Panc1 (cell line): ENCODE measurements at regions not wholly inside any gene's neighbourhood (a gene's known extent, or its start where the extent isn't known, plus 50 kb on each side); places are given as distances from the start of the nearest gene placed in this dataset.

Experiments
- ATAC-seq: fragments of 200-7000 bp; cut with Tn5 transposase; 2 replicates; pipeline ENCODE4 v1.9.1; 2020; ENCODE audit warnings: mild to moderate bottlenecking, moderate library complexity
- BruUV-seq: library from RNA; stranded (reverse); fragments of 400-500 nt; replicated peaks from 2 replicates; lab custom pipeline; 2021; lab: Mats Ljungman, UMichigan
- CTCF ChIA-PET: fragments of 300-600 bp; sonication (Branson Sonifier 250); formaldehyde crosslinking; loops from one replicate; lab custom pipeline; 2022; ENCODE audit warnings: antibody characterized with exemption; lab: Charles Lee
- POLR2A ChIA-PET: fragments of 300-600 bp; sonication (Branson Sonifier 250); formaldehyde crosslinking; loops from one replicate; lab custom pipeline; 2022; ENCODE audit warnings: antibody characterized with exemption; lab: Charles Lee
- DNase-seq: peaks from one replicate; pipeline ENCODE4 v3.0.0-alpha.2; 2010; ENCODE audit warnings: low read depth, low spot score
- H3K27ac ChIP-seq: 2 replicates; pipeline ENCODE4 v1.5.1; 2011; ENCODE audit warnings: mild to moderate bottlenecking, low read length, inconsistent platforms
- H3K27me3 ChIP-seq: fragments of 200-500 bp; sonication (Bioruptor generic); 2 replicates; pipeline ENCODE4 v1.6.0; 2014; ENCODE audit warnings: low read length, inconsistent platforms; ENCODE audit not compliant: control insufficient read depth, insufficient read depth
- H3K36me3 ChIP-seq: fragments of 200-500 bp; sonication (Bioruptor generic); 2 replicates; pipeline ENCODE4 v1.5.1; 2014; ENCODE audit warnings: inconsistent platforms, mild to moderate bottlenecking, low read length, moderate library complexity; ENCODE audit not compliant: control insufficient read depth, insufficient read depth
- H3K4me1 ChIP-seq: 2 replicates; pipeline ENCODE4 v1.5.1; 2011; ENCODE audit warnings: inconsistent platforms, mild to moderate bottlenecking, low read length, moderate library complexity; ENCODE audit not compliant: control insufficient read depth, insufficient read depth
- H3K4me3 ChIP-seq, 2 experiments: 2 replicates each; pipeline ENCODE4 v1.5.1; 2011 to 2012; ENCODE audit warnings: low read depth in 2 of 2, low read length in 2 of 2, mild to moderate bottlenecking in 2 of 2, inconsistent platforms in 1 of 2, moderate library complexity in 1 of 2
- H3K9me3 ChIP-seq: fragments of 200-500 bp; sonication (Bioruptor generic); 2 replicates; pipeline ENCODE4 v1.5.1; 2014; ENCODE audit warnings: low read depth, mild to moderate bottlenecking, inconsistent platforms, low read length, moderate library complexity; ENCODE audit not compliant: control insufficient read depth, insufficient read depth
- POLR2AphosphoS5 ChIP-seq: IDR thresholded peaks from 2 replicates; pipeline ENCODE4 v1.6.1; 2012; ENCODE audit warnings: mild to moderate bottlenecking, low read depth, low read length, moderate library complexity
- REST ChIP-seq, 2 experiments: IDR thresholded peaks; 2 replicates each; pipeline ENCODE4 v1.6.1; 2011 to 2012; ENCODE audit warnings: low read depth in 2 of 2, control low read depth in 1 of 2, low read length in 1 of 2, mild to moderate bottlenecking in 1 of 2, moderate library complexity in 1 of 2; ENCODE audit not compliant: insufficient read depth in 1 of 2
- SIN3A ChIP-seq: IDR thresholded peaks from 2 replicates; pipeline ENCODE4 v1.6.1; 2012; ENCODE audit warnings: low read depth, mild to moderate bottlenecking, low read length, moderate library complexity, borderline replicate concordance; ENCODE audit not compliant: insufficient read depth
- TCF7L2 ChIP-seq: IDR thresholded peaks from 2 replicates; pipeline ENCODE4 v1.6.1; 2011; ENCODE audit warnings: mild to moderate bottlenecking, low read depth, low read length, inconsistent platforms
- in situ Hi-C: cut with HindIII; loops from 2 replicates; pipeline ENCODE4 v1.10.0; 2016; ENCODE audit warnings: low sequenced_read_pairs, low pct_unique_long_range_greater_than_20kb
- intact Hi-C: fragments of 100-400 bp; cut with micrococcal nuclease; formaldehyde crosslinking; loops from one replicate; pipeline ENCODE4 v1.10.0; 2022; ENCODE audit not compliant: unreplicated experiment
- TF ChIP-seq, protein P1 (sequence below): fragments of 450-650 bp; IDR thresholded peaks from 2 replicates; pipeline ENCODE4 v1.5.1; 2017; ENCODE audit warnings: mild to moderate bottlenecking

- ChIA-PET POLR2A (no interaction called here), CTCF (no interaction called here)
- Histone ChIP-seq H3K4me3 (no peak overlapping the region), H3K9me3 (no peaks in the 10 kb centered on the region), H3K36me3 (no peaks in the 10 kb centered on the region), H3K27ac (no peak overlapping the region), H3K27me3 (no peaks in the 10 kb centered on the region), H3K4me1 (no peaks in the 10 kb centered on the region)
- DNase-seq = no peak
- no peak for ATAC-seq
- intact Hi-C loops (no loop called here), in situ Hi-C loops (no loop called here)
- BruUV-seq = no TSS peak
- TF ChIP-seq, protein P1, sequence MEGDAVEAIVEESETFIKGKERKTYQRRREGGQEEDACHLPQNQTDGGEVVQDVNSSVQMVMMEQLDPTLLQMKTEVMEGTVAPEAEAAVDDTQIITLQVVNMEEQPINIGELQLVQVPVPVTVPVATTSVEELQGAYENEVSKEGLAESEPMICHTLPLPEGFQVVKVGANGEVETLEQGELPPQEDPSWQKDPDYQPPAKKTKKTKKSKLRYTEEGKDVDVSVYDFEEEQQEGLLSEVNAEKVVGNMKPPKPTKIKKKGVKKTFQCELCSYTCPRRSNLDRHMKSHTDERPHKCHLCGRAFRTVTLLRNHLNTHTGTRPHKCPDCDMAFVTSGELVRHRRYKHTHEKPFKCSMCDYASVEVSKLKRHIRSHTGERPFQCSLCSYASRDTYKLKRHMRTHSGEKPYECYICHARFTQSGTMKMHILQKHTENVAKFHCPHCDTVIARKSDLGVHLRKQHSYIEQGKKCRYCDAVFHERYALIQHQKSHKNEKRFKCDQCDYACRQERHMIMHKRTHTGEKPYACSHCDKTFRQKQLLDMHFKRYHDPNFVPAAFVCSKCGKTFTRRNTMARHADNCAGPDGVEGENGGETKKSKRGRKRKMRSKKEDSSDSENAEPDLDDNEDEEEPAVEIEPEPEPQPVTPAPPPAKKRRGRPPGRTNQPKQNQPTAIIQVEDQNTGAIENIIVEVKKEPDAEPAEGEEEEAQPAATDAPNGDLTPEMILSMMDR = no peak
- TF ChIP-seq TCF7L2 (no peak), REST (IDR thresholded peaks at IDR 0.05; ENCODE audit: insufficient read depth in 1 of 2, low read depth in 2 of 2, low read length in 1 of 2) (no peak), POLR2AphosphoS5 (no peak), SIN3A (no peak)
Observed at GRCh38 chr19:23505738-23506137, 110.5 kb upstream of the ZNF91 start.

GRCh38 chr19:23482829-23483228, 87.6 kb upstream of the ZNF91 start:
- DNase-seq (no peak), ATAC-seq (no peak)
- CTCF ChIA-PET = no interaction called here
- Histone ChIP-seq H3K4me3 (no peak overlapping the region), H3K27me3 (no peaks in the 10 kb centered on the region), H3K9me3 (no peaks in the 10 kb centered on the region), H3K27ac (no peak overlapping the region), H3K4me1 (no peaks in the 10 kb centered on the region), H3K36me3 (no peaks in the 10 kb centered on the region)
- BruUV-seq = no TSS peak
- POLR2A ChIA-PET = interaction anchor here (0.6 kb wide), 1 partner anchor 15 kb away, joined by 3 read pairs; no protein-coding TSS in a partner anchor
- TF ChIP-seq, protein P1 = no peak
- no peak for TF ChIP-seq SIN3A
- no peak for TF ChIP-seq POLR2AphosphoS5
- no peak for TF ChIP-seq TCF7L2
- TF ChIP-seq REST (IDR thresholded peaks at IDR 0.05; ENCODE audit: insufficient read depth in 1 of 2, low read depth in 2 of 2, low read length in 1 of 2) = no peak
- intact Hi-C loops (no loop called here), in situ Hi-C loops (no loop called here)
